ENCODE measurements at regions not wholly inside any gene's neighbourhood (a gene's known extent, or its start where the extent isn't known, plus 50 kb on each side); places are given as distances from the start of the nearest gene placed in this dataset.

DNA sequence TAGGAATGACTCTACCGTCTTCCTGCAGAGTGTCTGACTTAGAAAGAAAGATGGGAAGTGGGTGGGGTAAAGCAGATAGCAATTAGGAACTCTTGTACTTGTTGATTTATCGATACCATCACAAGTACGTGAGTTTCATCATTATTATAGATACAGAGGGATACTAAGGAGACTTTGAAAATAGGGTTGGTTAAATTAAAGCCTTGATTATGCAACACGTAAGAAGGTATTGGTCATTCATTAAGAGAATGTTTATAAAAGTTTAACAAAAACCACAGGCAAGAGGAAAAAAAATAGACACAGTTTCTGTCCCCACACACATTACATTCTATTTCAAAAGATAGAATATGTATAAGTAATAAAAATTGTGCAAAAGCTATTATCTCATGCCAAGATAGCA lies 65.9 kb upstream of the UGT2B7 start:
- H3K23ac ChIP-seq (ENCODE audit: insufficient read length, low read depth, low read length) = no peak overlapping the region
- H3K56ac ChIP-seq (ENCODE audit: insufficient read length, low read depth, low read length) = no peak overlapping the region
- H2AK5ac ChIP-seq (ENCODE audit: insufficient read length, low read length) = no peak overlapping the region
- Mint-ChIP-seq H3K36me3 (ENCODE audit: insufficient read depth in 1 of 3, low read depth in 3 of 3) (peaks cover 2 to 20% (median 5%) of the 10 kb centered on the region in 3 experiments; a peak in 4 of 7 replicates), H3K9me3 (peaks cover 11% of the 10 kb centered on the region in 2 experiments; a peak in 3 of 5 replicates), H3K4me1 (peaks cover 3% of the 10 kb centered on the region in 2 experiments), H3K4me3 (no peak overlapping the region), H3K27me3 (ENCODE audit: low read depth) (no peaks in the 10 kb centered on the region), H3K27ac (no peak overlapping the region)
- TF ChIP-seq, protein P1, sequence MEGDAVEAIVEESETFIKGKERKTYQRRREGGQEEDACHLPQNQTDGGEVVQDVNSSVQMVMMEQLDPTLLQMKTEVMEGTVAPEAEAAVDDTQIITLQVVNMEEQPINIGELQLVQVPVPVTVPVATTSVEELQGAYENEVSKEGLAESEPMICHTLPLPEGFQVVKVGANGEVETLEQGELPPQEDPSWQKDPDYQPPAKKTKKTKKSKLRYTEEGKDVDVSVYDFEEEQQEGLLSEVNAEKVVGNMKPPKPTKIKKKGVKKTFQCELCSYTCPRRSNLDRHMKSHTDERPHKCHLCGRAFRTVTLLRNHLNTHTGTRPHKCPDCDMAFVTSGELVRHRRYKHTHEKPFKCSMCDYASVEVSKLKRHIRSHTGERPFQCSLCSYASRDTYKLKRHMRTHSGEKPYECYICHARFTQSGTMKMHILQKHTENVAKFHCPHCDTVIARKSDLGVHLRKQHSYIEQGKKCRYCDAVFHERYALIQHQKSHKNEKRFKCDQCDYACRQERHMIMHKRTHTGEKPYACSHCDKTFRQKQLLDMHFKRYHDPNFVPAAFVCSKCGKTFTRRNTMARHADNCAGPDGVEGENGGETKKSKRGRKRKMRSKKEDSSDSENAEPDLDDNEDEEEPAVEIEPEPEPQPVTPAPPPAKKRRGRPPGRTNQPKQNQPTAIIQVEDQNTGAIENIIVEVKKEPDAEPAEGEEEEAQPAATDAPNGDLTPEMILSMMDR (conservative IDR thresholded peaks at IDR 0.05) = no peak
- H3K4ac ChIP-seq (ENCODE audit: low read depth, low read length) = no peak overlapping the region
- H3K4me1 ChIP-seq (ENCODE audit: insufficient read depth, low read length) = no peaks in the 10 kb centered on the region
- no peak overlapping the region for H3T11ph ChIP-seq (ENCODE audit: low read length)
- H3K79me2 ChIP-seq (ENCODE audit: insufficient read depth, low read length) = no peaks in the 10 kb centered on the region
- no peak overlapping the region for H3K18ac ChIP-seq (ENCODE audit: insufficient read length, low read depth, low read length)
- no peak overlapping the region for H3K4me2 ChIP-seq (ENCODE audit: insufficient read depth, insufficient read length, low read length)
- H3K23me2 ChIP-seq (ENCODE audit: insufficient read length, low read depth, low read length, poor library complexity, severe bottlenecking) = no peaks in the 10 kb centered on the region
- H3K9me3 ChIP-seq (ENCODE audit: control insufficient read depth, low read depth, low read length) = no peaks in the 10 kb centered on the region
- DNase-seq = no peak
- H2BK120ac ChIP-seq (ENCODE audit: low read depth, low read length, poor library complexity, severe bottlenecking) = no peak overlapping the region
- no peak overlapping the region for H3K27ac ChIP-seq (ENCODE audit: insufficient read length, low read depth, low read length)
- H2BK20ac ChIP-seq (ENCODE audit: low read depth, low read length, poor library complexity, severe bottlenecking) = no peak overlapping the region
- H2BK12ac ChIP-seq (ENCODE audit: insufficient read length, low read depth, low read length) = no peak overlapping the region
- H4K20me1 ChIP-seq (ENCODE audit: control insufficient read depth, insufficient read depth, insufficient read length) = no peaks in the 10 kb centered on the region
- no peaks in the 10 kb centered on the region for H3K79me1 ChIP-seq (ENCODE audit: insufficient read depth, low read depth, low read length, poor library complexity, severe bottlenecking)
- H2AFZ ChIP-seq (ENCODE audit: low read length) = no peak overlapping the region
- no peak overlapping the region for H3K9ac ChIP-seq (ENCODE audit: extremely low read depth, insufficient read length, low read length)
- H3K27me3 ChIP-seq (ENCODE audit: insufficient read depth, low read length) = no peaks in the 10 kb centered on the region
- no peak overlapping the region for H4K8ac ChIP-seq (replicated peaks; ENCODE audit: insufficient read length, low read depth, low read length)
- no peak overlapping the region for H2BK15ac ChIP-seq (ENCODE audit: low read depth, low read length)
- no peak overlapping the region for H3K14ac ChIP-seq (ENCODE audit: insufficient read depth, low read length)
- no peak overlapping the region for H4K5ac ChIP-seq (ENCODE audit: insufficient read length, low read depth, low read length)
- WGBS (ENCODE audit: extremely low coverage, insufficient read length, low lambda C conversion rate) = no CpG with 5 or more reads among the region's 4 CpGs
- H2BK5ac ChIP-seq (ENCODE audit: insufficient read length, low read length) = no peak overlapping the region
- H4K91ac ChIP-seq (ENCODE audit: insufficient read length, low read depth, low read length) = no peak overlapping the region
